ENCODE measurements at regions not wholly inside any gene's neighbourhood (a gene's known extent, or its start where the extent isn't known, plus 50 kb on each side); places are given as distances from the start of the nearest gene placed in this dataset.

- TF ChIP-seq TP53 (CRISPR knock-in tag; IDR thresholded peaks at IDR 0.05) = no peak
- no peak for TF ChIP-seq CHD4 (IDR thresholded peaks at IDR 0.05; ENCODE audit: borderline replicate concordance)
- no peak for TF ChIP-seq POLR2A (IDR thresholded peaks at IDR 0.05; ENCODE audit: low read length)
- TF ChIP-seq JUN (IDR thresholded peaks at IDR 0.05) = no peak
Measured at GRCh38 chr14:85040046-85040685, 489.8 kb upstream of the FLRT2 start.
